Esophagus squamous epithelium (tissue), 4 donors: ENCODE measurements at regions not wholly inside any gene's neighbourhood (a gene's known extent, or its start where the extent isn't known, plus 50 kb on each side); places are given as distances from the start of the nearest gene placed in this dataset.

Experiments used
- POLR2A ChIP-seq, 4 donors: fragments of 450-650 bp; IDR thresholded peaks; one replicate each; pipeline ENCODE4 v1.6.1; 2017; ENCODE audit warnings: antibody characterized with exemption in 4 of 4, mild to moderate bottlenecking in 4 of 4, moderate library complexity in 3 of 4
- TF ChIP-seq, protein P1 (sequence below), 6 experiments: fragments of 450-650 bp in 4 of 6; fragments of 200-600 bp in 2 of 6; sonication (generic) in 2 of 6; IDR thresholded peaks; one replicate each; pipeline ENCODE4 v1.5.1; 2016 to 2019; ENCODE audit warnings: antibody characterized with exemption in 6 of 6, mild to moderate bottlenecking in 4 of 6, moderate library complexity in 4 of 6

DNA sequence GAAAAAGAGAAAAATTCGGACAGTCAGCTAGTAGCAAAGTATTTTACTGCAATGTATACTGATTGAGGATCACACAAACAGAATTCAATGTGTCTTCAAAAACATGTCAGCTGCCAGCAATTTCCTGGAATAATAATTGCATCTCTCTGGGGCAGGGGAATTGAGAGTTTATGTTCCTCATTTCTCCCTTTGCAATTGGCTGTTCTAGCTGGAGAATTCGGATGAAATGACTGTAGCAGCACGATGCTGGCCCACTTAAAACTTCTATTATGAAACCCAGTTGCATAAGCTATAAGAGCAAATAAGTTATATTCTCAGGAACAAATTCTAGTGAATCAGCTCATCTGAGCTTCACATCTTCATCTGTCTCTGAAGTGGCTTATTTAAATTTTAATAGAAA, 99.9 kb upstream of the CPEB2 start:
- no peak for TF ChIP-seq POLR2A (IDR thresholded peaks at IDR 0.05)
- TF ChIP-seq, protein P1, sequence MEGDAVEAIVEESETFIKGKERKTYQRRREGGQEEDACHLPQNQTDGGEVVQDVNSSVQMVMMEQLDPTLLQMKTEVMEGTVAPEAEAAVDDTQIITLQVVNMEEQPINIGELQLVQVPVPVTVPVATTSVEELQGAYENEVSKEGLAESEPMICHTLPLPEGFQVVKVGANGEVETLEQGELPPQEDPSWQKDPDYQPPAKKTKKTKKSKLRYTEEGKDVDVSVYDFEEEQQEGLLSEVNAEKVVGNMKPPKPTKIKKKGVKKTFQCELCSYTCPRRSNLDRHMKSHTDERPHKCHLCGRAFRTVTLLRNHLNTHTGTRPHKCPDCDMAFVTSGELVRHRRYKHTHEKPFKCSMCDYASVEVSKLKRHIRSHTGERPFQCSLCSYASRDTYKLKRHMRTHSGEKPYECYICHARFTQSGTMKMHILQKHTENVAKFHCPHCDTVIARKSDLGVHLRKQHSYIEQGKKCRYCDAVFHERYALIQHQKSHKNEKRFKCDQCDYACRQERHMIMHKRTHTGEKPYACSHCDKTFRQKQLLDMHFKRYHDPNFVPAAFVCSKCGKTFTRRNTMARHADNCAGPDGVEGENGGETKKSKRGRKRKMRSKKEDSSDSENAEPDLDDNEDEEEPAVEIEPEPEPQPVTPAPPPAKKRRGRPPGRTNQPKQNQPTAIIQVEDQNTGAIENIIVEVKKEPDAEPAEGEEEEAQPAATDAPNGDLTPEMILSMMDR (IDR thresholded peaks at IDR 0.05): no peak
